ENCODE measurements at regions not wholly inside any gene's neighbourhood (a gene's known extent, or its start where the extent isn't known, plus 50 kb on each side); places are given as distances from the start of the nearest gene placed in this dataset.

GRCh38 chr1:194055536-194055935 is 869.1 kb upstream of the B3GALT2 start:
- TF ChIP-seq CTCF (conservative IDR thresholded peaks at IDR 0.05), result no peak
- no peak for TF ChIP-seq EZH2 (IDR thresholded peaks at IDR 0.05; ENCODE audit: low read depth)

Data from PC-9 (cell line).